ENCODE measurements at regions not wholly inside any gene's neighbourhood (a gene's known extent, or its start where the extent isn't known, plus 50 kb on each side); places are given as distances from the start of the nearest gene placed in this dataset.
A peak's percentile ranks its signal among the peaks of the same experiment; 100 is the strongest.
"Not testable (repeated sequence)": the region's sequence is repeated elsewhere in the genome, so short reads cannot be mapped to it uniquely, and the experiment has no call there.

DNA sequence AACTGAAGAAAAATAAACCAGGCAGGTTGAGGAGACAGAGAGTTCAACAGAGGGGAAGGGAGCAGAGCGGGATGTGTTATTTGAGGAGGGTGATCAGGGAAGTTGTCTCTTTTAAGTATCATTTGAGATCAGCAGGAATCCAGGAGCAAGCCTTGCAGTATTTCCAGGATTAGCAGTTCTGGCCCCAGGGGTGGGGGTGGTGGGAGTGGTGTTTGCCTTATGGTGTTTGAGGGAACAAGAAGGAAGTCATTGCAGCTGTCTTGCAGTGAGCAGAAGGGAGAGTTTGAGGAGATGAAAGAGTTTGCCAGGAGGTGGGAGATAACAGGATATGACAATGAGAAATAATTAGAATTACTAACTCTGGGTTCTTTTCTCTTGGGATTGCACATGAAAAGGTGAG is 418.6 kb downstream of the NELL2 start:
- peak in 1 of 2 experiments; percentile 26 for DNase-seq

DNA sequence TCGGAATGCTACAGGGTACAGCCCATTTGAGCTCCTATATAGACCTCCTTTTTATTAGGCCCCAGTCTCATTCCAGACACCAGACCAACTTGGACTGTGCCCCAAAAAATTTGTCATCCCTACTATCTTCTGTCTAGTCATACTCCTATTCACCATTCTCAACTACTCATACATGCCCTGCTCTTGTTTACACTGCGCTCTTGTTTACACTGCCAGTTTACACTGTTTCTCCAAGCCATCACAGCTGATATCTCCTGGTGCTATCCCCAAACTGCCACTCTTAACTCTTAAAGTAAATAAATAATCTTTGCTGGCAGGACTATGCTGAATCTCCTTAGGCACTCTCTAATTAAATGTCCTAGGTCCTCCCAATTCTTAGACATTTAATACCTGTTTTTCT is 421.2 kb downstream of the NELL2 start:
- not testable (repeated sequence) for DNase-seq

DNA sequence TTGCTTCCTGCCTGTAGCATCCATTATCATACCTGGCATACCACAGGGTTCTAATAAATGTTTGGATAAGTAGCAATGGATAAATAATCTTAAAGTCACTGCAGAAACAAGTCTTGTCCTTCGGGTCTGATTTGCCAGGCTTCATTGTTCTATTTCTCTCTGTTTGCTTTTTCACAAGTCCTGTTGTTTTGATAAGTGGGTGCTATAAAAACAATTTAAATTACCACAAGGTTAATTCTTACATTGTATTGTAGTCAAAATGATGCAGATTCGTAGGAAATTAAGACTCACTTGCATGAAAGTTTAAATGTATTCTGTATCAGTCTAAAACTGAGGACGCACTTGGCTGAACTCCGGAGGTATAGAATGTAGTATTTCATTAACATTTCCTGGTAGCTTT is 429.9 kb downstream of the NELL2 start:
- DNase-seq, result no peak

DNA sequence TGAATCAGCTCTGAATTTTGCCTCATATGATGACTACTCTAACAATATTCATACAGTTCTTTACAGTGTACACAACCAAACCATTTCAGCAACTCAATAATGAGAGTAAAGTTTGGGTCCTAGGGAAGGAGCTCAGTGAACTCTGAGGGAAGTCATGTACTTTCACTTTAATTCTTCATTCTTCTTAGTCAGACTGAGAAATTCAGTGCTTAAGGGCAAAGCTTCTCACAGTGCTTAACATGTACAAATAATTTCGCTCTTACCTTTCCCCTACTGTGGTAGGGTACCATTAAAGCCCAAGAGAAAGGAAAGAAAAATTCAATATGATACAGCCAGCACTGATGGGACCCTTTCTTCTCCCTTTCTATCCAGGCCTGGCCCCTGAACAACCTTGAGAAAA is 435.0 kb downstream of the NELL2 start:
- DNase-seq, result no peak
